GM12878 (cell line): ENCODE measurements at regions not wholly inside any gene's neighbourhood (a gene's known extent, or its start where the extent isn't known, plus 50 kb on each side); places are given as distances from the start of the nearest gene placed in this dataset.

Experiments used
- ATAC-seq: fragments of 200-7000 bp; cut with Tn5 transposase; 3 replicates; pipeline ENCODE4 v1.9.1; 2020; ENCODE audit warnings: mild to moderate bottlenecking, moderate library complexity
- BruUV-seq: library from RNA; stranded (reverse); fragments of 400-500 nt; replicated peaks from 2 replicates; lab custom pipeline; 2021; lab: Mats Ljungman, UMichigan
- CTCF ChIA-PET: fragments of 300-600 bp; sonication (Branson Sonifier 250); formaldehyde crosslinking; extraction: SDS; loops from one replicate; lab custom pipeline; 2021; ENCODE audit warnings: inconsistent platforms; lab: Yijun Ruan, JAX
- POLR2A ChIA-PET: fragments of 350-600 bp; formaldehyde crosslinking; extraction: SDS; loops from one replicate; lab custom pipeline; 2021; ENCODE audit warnings: inconsistent platforms; lab: Charles Lee
- RAD21 ChIA-PET: fragments of 300-600 bp; sonication (Branson Sonifier 250); formaldehyde crosslinking; loops from one replicate; lab custom pipeline; 2023; ENCODE audit warnings: antibody characterized with exemption; ENCODE audit not compliant: unreplicated experiment; lab: Charles Lee
- SMC1A ChIA-PET: fragments of 300-600 bp; sonication (Branson Sonifier 250); formaldehyde crosslinking; loops from one replicate; lab custom pipeline; 2023; ENCODE audit not compliant: unreplicated experiment, uncharacterized antibody; lab: Charles Lee
- DNase-seq: peaks from one replicate; pipeline ENCODE4 v3.0.0-alpha.2; 2011; ENCODE audit warnings: low read depth, low spot score
- FAIRE-seq: peaks from 3 replicates; lab custom pipeline; 2011; peaks lifted over from hg19 to GRCh38; lab: Jason Lieb, UNC
- H2AFZ ChIP-seq: 2 replicates; pipeline ENCODE4 v1.6.0; 2011; ENCODE audit warnings: low read depth, low read length, control low read depth; ENCODE audit not compliant: control insufficient read depth
- H3K27ac ChIP-seq: 2 replicates; pipeline ENCODE4 v1.5.1; 2011; ENCODE audit warnings: control low read depth; ENCODE audit not compliant: control insufficient read depth, insufficient read depth
- H3K27me3 ChIP-seq, 2 experiments: replicated peaks in 1 of 2; 2 replicates each; pipeline versions ENCODE4 v1.6.0 to v1.6.1; 2011; ENCODE audit warnings: low read length in 1 of 2; ENCODE audit not compliant: control insufficient read depth in 2 of 2, insufficient read depth in 2 of 2
- H3K36me3 ChIP-seq, 2 experiments: 2 replicates each; pipeline ENCODE4 v1.5.1; 2011; ENCODE audit warnings: low read length in 1 of 2; ENCODE audit not compliant: control insufficient read depth in 2 of 2, insufficient read depth in 2 of 2
- H3K4me1 ChIP-seq: 2 replicates; pipeline ENCODE4 v1.6.1; 2011; ENCODE audit warnings: mild to moderate bottlenecking, low read length, moderate library complexity, mixed read lengths; ENCODE audit not compliant: control insufficient read depth, insufficient read depth
- H3K4me2 ChIP-seq: 2 replicates; pipeline ENCODE4 v1.6.0; 2011; ENCODE audit warnings: control low read depth; ENCODE audit not compliant: control insufficient read depth, insufficient read depth
- H3K4me3 ChIP-seq: fragments of 200-600 bp; sonication (generic); 2 replicates; pipeline ENCODE4 v1.5.1; 2016
- H3K79me2 ChIP-seq: 2 replicates; pipeline ENCODE4 v1.6.0; 2011; ENCODE audit warnings: low read length; ENCODE audit not compliant: control insufficient read depth, insufficient read depth
- H3K9ac ChIP-seq: 2 replicates; pipeline ENCODE4 v1.8.0; 2011; ENCODE audit warnings: low read length, control low read depth, mixed read lengths; ENCODE audit not compliant: control insufficient read depth, insufficient read depth
- H3K9me3 ChIP-seq: replicated peaks from 3 replicates; pipeline ENCODE4 v1.5.1; 2011; ENCODE audit warnings: mild to moderate bottlenecking, low read length; ENCODE audit not compliant: control insufficient read depth, insufficient read depth
- H4K20me1 ChIP-seq: 2 replicates; pipeline ENCODE4 v1.6.0; 2011; ENCODE audit not compliant: control insufficient read depth, insufficient read depth
- NFIC ChIP-seq: IDR thresholded peaks from 2 replicates; pipeline ENCODE4 v1.6.1; 2012; ENCODE audit warnings: low read depth, mild to moderate bottlenecking, inconsistent platforms, low read length, moderate library complexity
- SMC3 ChIP-seq: IDR thresholded peaks from 2 replicates; pipeline ENCODE4 v1.6.1; 2011; ENCODE audit warnings: low read length, improper control_type of control experiment, borderline replicate concordance
- SP1 ChIP-seq: IDR thresholded peaks from one replicate; pipeline ENCODE4 v1.6.1; 2011; ENCODE audit warnings: low read depth, low read length
- SUZ12 ChIP-seq: fragments of 200-600 bp; sonication (generic); IDR thresholded peaks from one replicate; pipeline ENCODE4 v1.6.1; 2018; ENCODE audit warnings: antibody characterized with exemption, mild to moderate bottlenecking; ENCODE audit not compliant: unreplicated experiment
- WRNIP1 ChIP-seq: IDR thresholded peaks from 2 replicates; pipeline ENCODE4 v1.6.1; 2011; ENCODE audit warnings: low read depth, low read length, improper control_type of control experiment, borderline replicate concordance
- ZNF207 ChIP-seq: fragments of 450-650 bp; IDR thresholded peaks from 2 replicates; pipeline ENCODE4 v1.6.1; 2014; ENCODE audit warnings: antibody characterized with exemption, mild to moderate bottlenecking, borderline replicate concordance
- ZNF592 ChIP-seq: fragments of 450-650 bp; IDR thresholded peaks from 2 replicates; pipeline ENCODE4 v1.6.1; 2017; ENCODE audit warnings: mild to moderate bottlenecking, moderate library complexity
- ZZZ3 ChIP-seq: IDR thresholded peaks from 2 replicates; pipeline ENCODE4 v1.6.1; 2011; ENCODE audit warnings: low read depth; ENCODE audit not compliant: control insufficient read depth, insufficient read length
- WGBS: methylation state at CpG from one replicate; pipeline ENCODE4 v1.1.6; 2016; ENCODE audit warnings: low lambda C conversion rate; ENCODE audit not compliant: insufficient replicate concordance, insufficient coverage; ENCODE audit errors: missing lambda C conversion rate; 5-methylcytosine and 5-hydroxymethylcytosine counted together
- in situ Hi-C: fragments of 300-500 bp; cut with MboI; formaldehyde crosslinking; loops from 9 replicates; pipeline ENCODE4 v1.14.3; 2018; ENCODE audit warnings: mixed read lengths
- intact Hi-C: fragments of 100-400 bp; cut with micrococcal nuclease; formaldehyde crosslinking; loops from one replicate; pipeline ENCODE4 v1.14.2; 2022; ENCODE audit not compliant: unreplicated experiment
- TF ChIP-seq, protein P1 (sequence below): fragments of 450-650 bp; IDR thresholded peaks from 2 replicates; pipeline ENCODE4 v1.6.1; 2014; ENCODE audit warnings: mild to moderate bottlenecking
- TF ChIP-seq, protein P2 (sequence below): fragments of 450-650 bp; IDR thresholded peaks from 2 replicates; pipeline ENCODE4 v1.6.1; 2017; ENCODE audit warnings: borderline replicate concordance
- TF ChIP-seq, protein P3 (sequence below): fragments of 450-650 bp; IDR thresholded peaks from 2 replicates; pipeline ENCODE4 v1.6.1; 2018; ENCODE audit warnings: mild to moderate bottlenecking, low read depth, moderate library complexity; ENCODE audit not compliant: partially characterized antibody

- no peak for DNase-seq
- ATAC-seq: no peak
- no peaks in the 10 kb centered on the region for H3K4me1 ChIP-seq
- ChIA-PET SMC1A (interaction anchor here (1.2 kb wide), 1 partner anchor 10 kb away, joined by 3 read pairs; no protein-coding TSS in a partner anchor), RAD21 (no interaction called here), CTCF (no interaction called here), POLR2A (no interaction called here)
- no peak overlapping the region for H3K9ac ChIP-seq
- BruUV-seq: no TSS peak
- no peak overlapping the region for H3K27ac ChIP-seq
- no peaks in the 10 kb centered on the region for H3K79me2 ChIP-seq
- no peak for FAIRE-seq
- H4K20me1 ChIP-seq: no peaks in the 10 kb centered on the region
- 46% methylated on average over 7 of the region's 7 CpGs for WGBS
- no peaks in the 10 kb centered on the region for H3K36me3 ChIP-seq
- H3K4me3 ChIP-seq: no peak overlapping the region
- no peaks in the 10 kb centered on the region for H3K27me3 ChIP-seq
- H2AFZ ChIP-seq: no peak overlapping the region
- H3K4me2 ChIP-seq: no peak overlapping the region
- in situ Hi-C loops: no loop called here
- no peaks in the 10 kb centered on the region for H3K9me3 ChIP-seq
- intact Hi-C loops: no loop called here
- TF ChIP-seq, protein P1, sequence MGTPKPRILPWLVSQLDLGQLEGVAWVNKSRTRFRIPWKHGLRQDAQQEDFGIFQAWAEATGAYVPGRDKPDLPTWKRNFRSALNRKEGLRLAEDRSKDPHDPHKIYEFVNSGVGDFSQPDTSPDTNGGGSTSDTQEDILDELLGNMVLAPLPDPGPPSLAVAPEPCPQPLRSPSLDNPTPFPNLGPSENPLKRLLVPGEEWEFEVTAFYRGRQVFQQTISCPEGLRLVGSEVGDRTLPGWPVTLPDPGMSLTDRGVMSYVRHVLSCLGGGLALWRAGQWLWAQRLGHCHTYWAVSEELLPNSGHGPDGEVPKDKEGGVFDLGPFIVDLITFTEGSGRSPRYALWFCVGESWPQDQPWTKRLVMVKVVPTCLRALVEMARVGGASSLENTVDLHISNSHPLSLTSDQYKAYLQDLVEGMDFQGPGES: no peak
- TF ChIP-seq ZZZ3 (no peak), SMC3 (no peak), SUZ12 (no peak), ZNF592 (no peak), SP1 (no peak), WRNIP1 (no peak), ZNF207 (no peak), NFIC (no peak)
- TF ChIP-seq, protein P2, sequence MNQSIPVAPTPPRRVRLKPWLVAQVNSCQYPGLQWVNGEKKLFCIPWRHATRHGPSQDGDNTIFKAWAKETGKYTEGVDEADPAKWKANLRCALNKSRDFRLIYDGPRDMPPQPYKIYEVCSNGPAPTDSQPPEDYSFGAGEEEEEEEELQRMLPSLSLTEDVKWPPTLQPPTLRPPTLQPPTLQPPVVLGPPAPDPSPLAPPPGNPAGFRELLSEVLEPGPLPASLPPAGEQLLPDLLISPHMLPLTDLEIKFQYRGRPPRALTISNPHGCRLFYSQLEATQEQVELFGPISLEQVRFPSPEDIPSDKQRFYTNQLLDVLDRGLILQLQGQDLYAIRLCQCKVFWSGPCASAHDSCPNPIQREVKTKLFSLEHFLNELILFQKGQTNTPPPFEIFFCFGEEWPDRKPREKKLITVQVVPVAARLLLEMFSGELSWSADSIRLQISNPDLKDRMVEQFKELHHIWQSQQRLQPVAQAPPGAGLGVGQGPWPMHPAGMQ: no peak
- TF ChIP-seq, protein P3, sequence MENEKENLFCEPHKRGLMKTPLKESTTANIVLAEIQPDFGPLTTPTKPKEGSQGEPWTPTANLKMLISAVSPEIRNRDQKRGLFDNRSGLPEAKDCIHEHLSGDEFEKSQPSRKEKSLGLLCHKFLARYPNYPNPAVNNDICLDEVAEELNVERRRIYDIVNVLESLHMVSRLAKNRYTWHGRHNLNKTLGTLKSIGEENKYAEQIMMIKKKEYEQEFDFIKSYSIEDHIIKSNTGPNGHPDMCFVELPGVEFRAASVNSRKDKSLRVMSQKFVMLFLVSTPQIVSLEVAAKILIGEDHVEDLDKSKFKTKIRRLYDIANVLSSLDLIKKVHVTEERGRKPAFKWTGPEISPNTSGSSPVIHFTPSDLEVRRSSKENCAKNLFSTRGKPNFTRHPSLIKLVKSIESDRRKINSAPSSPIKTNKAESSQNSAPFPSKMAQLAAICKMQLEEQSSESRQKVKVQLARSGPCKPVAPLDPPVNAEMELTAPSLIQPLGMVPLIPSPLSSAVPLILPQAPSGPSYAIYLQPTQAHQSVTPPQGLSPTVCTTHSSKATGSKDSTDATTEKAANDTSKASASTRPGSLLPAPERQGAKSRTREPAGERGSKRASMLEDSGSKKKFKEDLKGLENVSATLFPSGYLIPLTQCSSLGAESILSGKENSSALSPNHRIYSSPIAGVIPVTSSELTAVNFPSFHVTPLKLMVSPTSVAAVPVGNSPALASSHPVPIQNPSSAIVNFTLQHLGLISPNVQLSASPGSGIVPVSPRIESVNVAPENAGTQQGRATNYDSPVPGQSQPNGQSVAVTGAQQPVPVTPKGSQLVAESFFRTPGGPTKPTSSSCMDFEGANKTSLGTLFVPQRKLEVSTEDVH: no peak
Observed at GRCh38 chr2:133675-134593, 87.6 kb upstream of the FAM110C start.
